ENCODE measurements at regions not wholly inside any gene's neighbourhood (a gene's known extent, or its start where the extent isn't known, plus 50 kb on each side); places are given as distances from the start of the nearest gene placed in this dataset.

- ChIA-PET RAD21 (ENCODE audit: low non-redundant PET in 1 of 2, low total read pairs in 2 of 2, uncharacterized antibody in 2 of 2, unreplicated experiment in 2 of 2) (no interaction called here), CTCF (no interaction called here), POLR2A (no interaction called here)
- Histone ChIP-seq H4K20me1 (ENCODE audit: insufficient read depth) (no peaks in the 10 kb centered on the region), H3K4me1 (ENCODE audit: control insufficient read depth in 1 of 2, insufficient read depth in 2 of 2, low read length in 2 of 2) (no peaks in the 10 kb centered on the region), H3K4me3 (replicated peaks in 1 of 2; ENCODE audit: low read depth in 1 of 2, low read length in 2 of 2) (no peak overlapping the region), H3K4me2 (ENCODE audit: low read length) (no peak overlapping the region), H2AFZ (ENCODE audit: low read depth, low read length, poor library complexity, severe bottlenecking) (no peak overlapping the region), H3K36me3 (ENCODE audit: control insufficient read depth in 1 of 2, insufficient read depth in 2 of 2, low read length in 2 of 2) (no peaks in the 10 kb centered on the region), H3K79me2 (ENCODE audit: insufficient read depth, low read length) (no peaks in the 10 kb centered on the region), H3K9me3 (ENCODE audit: control insufficient read depth in 1 of 2, insufficient read depth in 1 of 2, low read depth in 1 of 2, low read length in 2 of 2) (no peaks in the 10 kb centered on the region), H3K27me3 (ENCODE audit: insufficient read depth, low read length) (no peaks in the 10 kb centered on the region), H3K9ac (ENCODE audit: low read length) (no peak overlapping the region), H3K9me2 (ENCODE audit: insufficient read depth) (no peaks in the 10 kb centered on the region), H3K27ac (ENCODE audit: low read depth, low read length) (no peak overlapping the region)
- DNase-seq (ENCODE audit: low read depth, low spot score) = no peak
- ATAC-seq = no peak
- no TSS peak for BruUV-seq (replicated peaks)
- TF ChIP-seq SIN3A (IDR thresholded peaks at IDR 0.05; ENCODE audit: low read depth) (no peak), POLR2AphosphoS5 (IDR thresholded peaks at IDR 0.05; ENCODE audit: low read depth, low read length) (no peak), ZNF274 (IDR thresholded peaks at IDR 0.05; ENCODE audit: low read depth, low read length) (no peak), CEBPB (IDR thresholded peaks at IDR 0.05; ENCODE audit: low read depth) (no peak), ZFX (IDR thresholded peaks at IDR 0.05) (no peak), FOSL1 (IDR thresholded peaks at IDR 0.05; ENCODE audit: low read depth) (no peak), SRF (IDR thresholded peaks at IDR 0.05; ENCODE audit: low read depth) (no peak)
- intact Hi-C loops (cut with micrococcal nuclease) = no loop called here
Observed at GRCh38 chr1:227370533-227371254, 52.4 kb upstream of the CDC42BPA start.

GRCh38 chr1:227369102-227369760 lies 50.9 kb upstream of the CDC42BPA start:
- H3K9me3 ChIP-seq (ENCODE audit: control insufficient read depth in 1 of 2, insufficient read depth in 1 of 2, low read depth in 1 of 2, low read length in 2 of 2) = no peaks in the 10 kb centered on the region
- ATAC-seq (no peak), DNase-seq (ENCODE audit: low read depth, low spot score) (no peak)
- BruUV-seq (replicated peaks) = no TSS peak
- ChIA-PET RAD21 (ENCODE audit: low non-redundant PET in 1 of 2, low total read pairs in 2 of 2, uncharacterized antibody in 2 of 2, unreplicated experiment in 2 of 2) (no interaction called here), CTCF (no interaction called here), POLR2A (no interaction called here)
- H3K4me1 ChIP-seq (ENCODE audit: control insufficient read depth in 1 of 2, insufficient read depth in 2 of 2, low read length in 2 of 2) = no peaks in the 10 kb centered on the region
- TF ChIP-seq EZH2phosphoT487 (IDR thresholded peaks at IDR 0.05; ENCODE audit: borderline replicate concordance) = no peak
- no peaks in the 10 kb centered on the region for H3K36me3 ChIP-seq (ENCODE audit: control insufficient read depth in 1 of 2, insufficient read depth in 2 of 2, low read length in 2 of 2)
- intact Hi-C loops (cut with micrococcal nuclease) = no loop called here
- H3K9me2 ChIP-seq (ENCODE audit: insufficient read depth) = no peaks in the 10 kb centered on the region
- no peaks in the 10 kb centered on the region for H4K20me1 ChIP-seq (ENCODE audit: insufficient read depth)
- no peaks in the 10 kb centered on the region for H3K27me3 ChIP-seq (ENCODE audit: insufficient read depth, low read length)
- H3K27ac ChIP-seq (ENCODE audit: low read depth, low read length) = no peak overlapping the region
- H2AFZ ChIP-seq (ENCODE audit: low read depth, low read length, poor library complexity, severe bottlenecking) = no peak overlapping the region
- no peaks in the 10 kb centered on the region for H3K79me2 ChIP-seq (ENCODE audit: insufficient read depth, low read length)
- H3K4me2 ChIP-seq (ENCODE audit: low read length) = no peak overlapping the region
- no peak overlapping the region for H3K4me3 ChIP-seq (replicated peaks in 1 of 2; ENCODE audit: low read depth in 1 of 2, low read length in 2 of 2)
- no peak overlapping the region for H3K9ac ChIP-seq (ENCODE audit: low read length)
